Fibroblast of mammary gland (primary cell): ENCODE measurements at regions not wholly inside any gene's neighbourhood (a gene's known extent, or its start where the extent isn't known, plus 50 kb on each side); places are given as distances from the start of the nearest gene placed in this dataset.

Experiments
- DNase-seq: peaks from one replicate; pipeline ENCODE4 v3.0.0-alpha.2; 2010; ENCODE audit warnings: low read depth
- H3K4me3 ChIP-seq: 2 replicates; pipeline ENCODE4 v1.5.1; 2011; ENCODE audit warnings: low read depth, mild to moderate bottlenecking, low read length, moderate library complexity; ENCODE audit not compliant: control insufficient read depth
- TF ChIP-seq, protein P1 (sequence below): conservative IDR thresholded peaks from 2 replicates; pipeline ENCODE4 v1.5.1; 2011; ENCODE audit warnings: low read depth, low read length, inconsistent platforms; ENCODE audit not compliant: control insufficient read depth, insufficient read depth

GRCh38 chr14:34362641-34363251 lies 99.3 kb downstream of the SPTSSA start:
- no peak for DNase-seq
- TF ChIP-seq, protein P1, sequence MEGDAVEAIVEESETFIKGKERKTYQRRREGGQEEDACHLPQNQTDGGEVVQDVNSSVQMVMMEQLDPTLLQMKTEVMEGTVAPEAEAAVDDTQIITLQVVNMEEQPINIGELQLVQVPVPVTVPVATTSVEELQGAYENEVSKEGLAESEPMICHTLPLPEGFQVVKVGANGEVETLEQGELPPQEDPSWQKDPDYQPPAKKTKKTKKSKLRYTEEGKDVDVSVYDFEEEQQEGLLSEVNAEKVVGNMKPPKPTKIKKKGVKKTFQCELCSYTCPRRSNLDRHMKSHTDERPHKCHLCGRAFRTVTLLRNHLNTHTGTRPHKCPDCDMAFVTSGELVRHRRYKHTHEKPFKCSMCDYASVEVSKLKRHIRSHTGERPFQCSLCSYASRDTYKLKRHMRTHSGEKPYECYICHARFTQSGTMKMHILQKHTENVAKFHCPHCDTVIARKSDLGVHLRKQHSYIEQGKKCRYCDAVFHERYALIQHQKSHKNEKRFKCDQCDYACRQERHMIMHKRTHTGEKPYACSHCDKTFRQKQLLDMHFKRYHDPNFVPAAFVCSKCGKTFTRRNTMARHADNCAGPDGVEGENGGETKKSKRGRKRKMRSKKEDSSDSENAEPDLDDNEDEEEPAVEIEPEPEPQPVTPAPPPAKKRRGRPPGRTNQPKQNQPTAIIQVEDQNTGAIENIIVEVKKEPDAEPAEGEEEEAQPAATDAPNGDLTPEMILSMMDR, result no peak
- H3K4me3 ChIP-seq, result no peak overlapping the region

GRCh38 chr14:34361504-34362011 lies 100.5 kb downstream of the SPTSSA start:
- DNase-seq, result peak; percentile 66
- TF ChIP-seq, protein P1, result no peak

GRCh38 chr14:34359420-34360117 lies 102.5 kb downstream of the SPTSSA start:
- no peak for DNase-seq
- no peak overlapping the region for H3K4me3 ChIP-seq
- TF ChIP-seq, protein P1, result no peak

More at GRCh38 chr14:34361504-34362011, 100.5 kb downstream of the SPTSSA start:
- no peak overlapping the region for H3K4me3 ChIP-seq

DNA sequence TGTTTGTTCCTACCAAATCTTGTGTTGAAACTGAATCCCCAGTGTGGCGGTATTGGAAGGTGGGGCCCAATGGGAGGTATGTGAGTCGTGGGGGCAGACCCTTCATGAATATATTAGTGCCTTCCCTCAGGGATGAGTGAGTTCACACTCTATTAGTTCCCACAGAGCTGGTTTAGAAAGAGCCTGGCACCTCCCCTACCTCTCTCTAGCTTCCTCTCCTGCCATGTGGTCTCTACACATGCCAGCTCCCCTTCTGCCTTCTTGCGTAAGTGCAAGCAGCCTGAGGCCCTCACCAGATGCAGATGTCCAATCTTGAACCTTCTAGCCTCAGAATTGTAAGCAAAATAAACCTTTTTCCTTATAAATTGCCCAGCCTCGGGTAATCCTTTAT lies 105.8 kb downstream of the SPTSSA start:
- no peak overlapping the region for H3K4me3 ChIP-seq
- peak; percentile 48 for DNase-seq
- TF ChIP-seq, protein P1, result no peak

DNA sequence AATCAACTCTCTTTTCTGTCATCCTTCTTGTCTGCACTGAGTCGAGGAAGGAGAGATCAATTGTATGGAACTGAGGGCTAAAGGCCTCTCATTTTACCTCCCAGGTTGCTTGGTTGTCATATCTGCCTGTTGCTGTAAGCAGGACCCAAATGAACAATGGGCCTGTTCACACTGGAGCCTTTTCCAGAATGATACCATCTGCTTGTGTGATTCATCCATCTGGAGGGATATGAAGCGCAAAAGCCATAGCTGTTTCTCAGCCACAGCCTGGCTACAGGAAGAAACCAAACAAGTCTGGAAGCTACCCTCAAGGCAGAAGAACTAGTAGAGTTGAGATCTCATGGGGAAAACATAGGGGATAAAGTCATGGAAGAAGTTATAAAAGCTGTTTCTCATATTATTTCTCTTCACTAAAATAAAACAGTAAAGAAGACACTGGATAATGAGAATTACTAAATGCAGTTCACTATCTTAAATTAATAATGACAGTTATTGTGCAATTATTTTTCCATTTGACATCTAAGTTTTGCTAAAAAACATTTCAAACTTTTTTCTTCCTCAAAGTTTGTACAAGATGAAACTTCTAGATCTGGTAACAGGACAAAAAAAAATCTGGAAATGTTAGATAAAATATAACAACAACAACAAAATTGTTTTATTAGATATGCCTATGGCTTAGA lies 106.3 kb downstream of the SPTSSA start:
- peak; percentile 89 for DNase-seq
- TF ChIP-seq, protein P1, result no peak
- no peak overlapping the region for H3K4me3 ChIP-seq

DNA sequence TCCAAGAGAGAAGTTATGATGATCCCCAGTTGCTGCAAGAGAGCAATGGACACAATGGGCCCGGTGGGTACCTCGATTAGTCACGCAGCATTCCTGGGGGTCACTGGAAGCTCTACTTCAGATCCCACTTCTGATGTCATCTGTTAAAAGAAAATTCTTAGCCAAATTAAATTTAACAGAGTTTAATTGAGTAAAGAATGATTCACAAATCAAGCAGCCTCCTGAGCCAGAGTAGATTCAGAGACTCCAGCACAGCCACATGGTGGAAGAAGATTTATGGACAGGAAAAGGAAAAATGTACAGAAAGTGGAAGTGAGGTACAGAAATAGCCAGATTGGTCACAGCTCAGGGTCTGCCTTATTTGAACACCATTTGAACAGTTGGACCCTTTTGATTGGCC lies 107.5 kb downstream of the SPTSSA start:
- H3K4me3 ChIP-seq, result no peak overlapping the region
- TF ChIP-seq, protein P1, result no peak
- peak; percentile 73 for DNase-seq
